Colonic mucosa (tissue), 4 donors: ENCODE measurements at regions not wholly inside any gene's neighbourhood (a gene's known extent, or its start where the extent isn't known, plus 50 kb on each side); places are given as distances from the start of the nearest gene placed in this dataset.

ENCODE experiments used
- DNase-seq: peaks from one replicate; pipeline ENCODE4 v3.0.0-alpha.2; 2020
- H3K27ac ChIP-seq: fragments of 200-600 bp; one replicate; pipeline ENCODE4 v1.8.0; 2021
- H3K27me3 ChIP-seq: fragments of 200-600 bp; one replicate; pipeline ENCODE4 v1.8.0; 2021
- H3K36me3 ChIP-seq: fragments of 200-600 bp; one replicate; pipeline ENCODE4 v1.8.0; 2021
- H3K4me1 ChIP-seq: fragments of 200-600 bp; one replicate; pipeline ENCODE4 v1.8.0; 2021; ENCODE audit warnings: mild to moderate bottlenecking
- H3K4me3 ChIP-seq: fragments of 200-600 bp; one replicate; pipeline ENCODE4 v1.8.0; 2021
- H3K9ac ChIP-seq, 2 donors: one replicate each; pipeline ENCODE4 v1.7.0; 2013; ENCODE audit warnings: control low read depth in 2 of 2, low read depth in 2 of 2, low read length in 2 of 2
- H3K9me3 ChIP-seq: fragments of 200-600 bp; one replicate; pipeline ENCODE4 v1.8.0; 2021
- CTCF ChIP-seq: fragments of 200-600 bp; IDR thresholded peaks from one replicate; pipeline ENCODE4 v1.8.0; 2022; ENCODE audit warnings: antibody characterized with exemption, mild to moderate bottlenecking
- intact Hi-C: fragments of 100-400 bp; cut with DNase I; formaldehyde crosslinking; loops from one replicate; pipeline ENCODE4 v1.14.1; 2022
- donor health status: healthy.
- donor health status: DM: no; HTN: no; CAD: no.
- donor health status: DM: no; HTN: no; CAD: no.

- Histone ChIP-seq H3K4me3 (no peak overlapping the region), H3K27ac (no peak overlapping the region), H3K9me3 (no peaks in the 10 kb centered on the region), H3K36me3 (no peaks in the 10 kb centered on the region), H3K4me1 (no peaks in the 10 kb centered on the region), H3K27me3 (no peaks in the 10 kb centered on the region), H3K9ac (no peak overlapping the region)
- intact Hi-C loops, result no loop called here
- TF ChIP-seq CTCF, result no peak
- DNase-seq, result no peak
Measured at GRCh38 chr1:106217765-106218164, 838.7 kb upstream of the PRMT6 start.

GRCh38 chr1:106222403-106222802 lies 834.1 kb upstream of the PRMT6 start:
- intact Hi-C loops, result no loop called here
- Histone ChIP-seq H3K4me3 (no peak overlapping the region), H3K27ac (no peak overlapping the region), H3K9ac (no peak overlapping the region), H3K27me3 (no peaks in the 10 kb centered on the region), H3K36me3 (no peaks in the 10 kb centered on the region), H3K4me1 (no peaks in the 10 kb centered on the region), H3K9me3 (no peaks in the 10 kb centered on the region)
- TF ChIP-seq CTCF, result no peak
- DNase-seq, result no peak

- no peaks in the 10 kb centered on the region for H3K27me3 ChIP-seq
- no peak for DNase-seq
- H3K9me3 ChIP-seq, result no peaks in the 10 kb centered on the region
- H3K9ac ChIP-seq, result no peak overlapping the region
- intact Hi-C loops, result no loop called here
- no peak for TF ChIP-seq CTCF
- H3K36me3 ChIP-seq, result no peaks in the 10 kb centered on the region
- no peaks in the 10 kb centered on the region for H3K4me1 ChIP-seq
- no peak overlapping the region for H3K4me3 ChIP-seq
- no peak overlapping the region for H3K27ac ChIP-seq
Measured at GRCh38 chr1:106223213-106223612, 833.3 kb upstream of the PRMT6 start.

- H3K9ac ChIP-seq, result no peak overlapping the region
- intact Hi-C loops, result no loop called here
- H3K4me3 ChIP-seq, result no peak overlapping the region
- H3K36me3 ChIP-seq, result no peaks in the 10 kb centered on the region
- H3K27ac ChIP-seq, result no peak overlapping the region
- H3K4me1 ChIP-seq, result no peaks in the 10 kb centered on the region
- no peak for TF ChIP-seq CTCF
- no peaks in the 10 kb centered on the region for H3K27me3 ChIP-seq
- no peaks in the 10 kb centered on the region for H3K9me3 ChIP-seq
- DNase-seq, result no peak
Measured at GRCh38 chr1:106224426-106224825, 832.0 kb upstream of the PRMT6 start.

GRCh38 chr1:106225403-106225802 lies 831.1 kb upstream of the PRMT6 start:
- no peak overlapping the region for H3K4me3 ChIP-seq
- H3K9ac ChIP-seq, result no peak overlapping the region
- H3K36me3 ChIP-seq, result no peaks in the 10 kb centered on the region
- no peak overlapping the region for H3K27ac ChIP-seq
- intact Hi-C loops, result no loop called here
- no peaks in the 10 kb centered on the region for H3K27me3 ChIP-seq
- no peaks in the 10 kb centered on the region for H3K9me3 ChIP-seq
- DNase-seq, result no peak
- no peak for TF ChIP-seq CTCF
- no peaks in the 10 kb centered on the region for H3K4me1 ChIP-seq

GRCh38 chr1:106226550-106226949 lies 829.9 kb upstream of the PRMT6 start:
- H3K4me3 ChIP-seq, result no peak overlapping the region
- no peaks in the 10 kb centered on the region for H3K9me3 ChIP-seq
- H3K27me3 ChIP-seq, result no peaks in the 10 kb centered on the region
- H3K36me3 ChIP-seq, result no peaks in the 10 kb centered on the region
- no peak overlapping the region for H3K9ac ChIP-seq
- intact Hi-C loops, result no loop called here
- TF ChIP-seq CTCF, result no peak
- no peak overlapping the region for H3K27ac ChIP-seq
- DNase-seq, result no peak
- H3K4me1 ChIP-seq, result no peaks in the 10 kb centered on the region
